AG09319 (cell line): ENCODE measurements at regions not wholly inside any gene's neighbourhood (a gene's known extent, or its start where the extent isn't known, plus 50 kb on each side); places are given as distances from the start of the nearest gene placed in this dataset.
"Not testable (repeated sequence)": the region's sequence is repeated elsewhere in the genome, so short reads cannot be mapped to it uniquely, and the experiment has no call there.

Source experiments
- DNase-seq: peaks from one replicate; pipeline ENCODE4 v3.0.0-alpha.2; 2010; ENCODE audit warnings: low read depth; ENCODE audit errors: extremely low read depth
- CTCF ChIP-seq: IDR thresholded peaks from 2 replicates; pipeline ENCODE4 v1.5.1; 2011; ENCODE audit warnings: low read depth, mild to moderate bottlenecking, inconsistent platforms, low read length, moderate library complexity

GRCh38 chr17:47066841-47067682 lies 88.0 kb upstream of the RPRML start:
- peak; percentile 80 for DNase-seq
- peak; percentile 24 for TF ChIP-seq CTCF

DNA sequence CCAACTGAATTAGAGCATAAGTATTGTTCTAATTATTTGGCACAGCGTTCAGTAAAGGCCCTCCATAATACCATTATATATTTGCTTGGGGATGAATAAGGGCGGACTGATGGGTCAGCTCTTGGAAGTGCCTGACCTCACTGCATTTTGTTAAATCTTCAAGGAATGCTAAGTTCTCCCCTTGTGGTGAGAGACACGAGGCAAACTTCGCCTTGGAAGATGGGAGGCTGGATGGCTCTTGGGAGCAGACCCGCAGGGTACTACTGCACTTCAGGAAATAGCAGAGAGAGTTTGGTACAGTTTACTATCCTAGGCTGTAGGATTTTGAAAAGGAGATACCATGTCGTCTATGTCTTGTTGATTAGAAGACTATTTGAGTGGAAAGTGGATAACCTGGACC lies 87.0 kb upstream of the RPRML start:
- TF ChIP-seq CTCF, result no peak
- no peak for DNase-seq

- no peak for TF ChIP-seq CTCF
These were observed 85.6 kb upstream of the RPRML start for GRCh38 chr17:47064684-47065083.

DNA sequence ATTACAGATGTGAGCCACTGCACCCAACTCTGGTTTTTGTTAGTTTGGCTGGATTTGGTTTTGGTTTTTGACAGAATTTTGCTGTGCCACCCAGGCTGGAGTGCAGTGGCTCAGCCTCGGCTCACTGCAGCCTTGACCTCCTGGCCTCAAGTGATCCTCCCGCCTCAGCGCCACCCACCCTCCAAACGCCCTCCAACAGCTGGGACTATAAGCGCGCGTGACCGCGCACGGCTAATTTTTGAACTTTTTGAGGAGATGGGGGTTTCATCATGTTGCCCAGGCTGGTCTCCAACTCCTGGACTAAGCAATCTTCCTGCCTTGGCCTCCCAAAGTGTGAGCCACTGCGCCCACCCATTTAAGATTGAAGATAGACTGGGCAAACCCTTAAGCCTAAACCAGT lies 84.4 kb upstream of the RPRML start:
- no peak for DNase-seq
- no peak for TF ChIP-seq CTCF

More at GRCh38 chr17:47064684-47065083, 85.6 kb upstream of the RPRML start:
- DNase-seq, result no peak

DNA sequence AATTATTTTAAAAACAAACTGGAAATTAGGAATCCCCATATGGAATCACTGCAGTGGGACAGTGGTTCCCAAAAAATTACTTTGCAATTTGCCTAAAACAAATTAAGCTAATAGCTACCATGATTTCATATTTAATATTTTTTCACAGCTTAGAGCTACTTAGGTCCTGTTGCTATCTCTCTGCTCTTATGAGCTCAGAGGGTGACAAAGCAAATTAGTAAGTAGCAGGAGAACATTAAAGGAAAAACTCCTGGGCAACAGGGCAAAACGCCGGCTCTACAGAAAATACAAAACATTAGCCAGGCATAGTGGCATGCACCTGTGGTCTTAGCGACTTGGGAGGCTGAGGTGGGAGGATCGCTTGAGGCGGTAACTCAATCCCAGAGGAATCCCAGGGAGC lies 83.8 kb upstream of the RPRML start:
- not testable (repeated sequence) for DNase-seq

- DNase-seq, result not testable (repeated sequence)
These were observed 81.0 kb upstream of the RPRML start for GRCh38 chr17:47060005-47060404.

DNA sequence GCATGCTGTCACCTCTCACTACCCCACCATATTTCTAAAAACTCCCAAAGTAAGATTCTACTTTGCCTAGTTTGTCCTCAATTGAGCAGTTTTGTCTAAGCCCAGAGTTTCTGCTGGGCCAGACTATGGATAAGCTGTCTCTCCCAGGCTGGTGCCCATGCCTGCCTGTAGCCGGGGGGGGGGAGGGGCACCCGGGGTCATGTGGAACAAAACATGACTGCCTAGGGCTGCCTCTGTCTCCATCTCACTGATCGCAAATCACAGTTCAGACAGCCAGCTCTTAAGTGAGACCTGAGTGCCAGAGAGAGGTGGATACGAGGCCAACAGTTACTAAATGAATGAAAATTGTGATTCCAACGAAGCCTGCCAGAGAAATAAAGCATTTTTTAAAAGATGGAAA lies 78.8 kb upstream of the RPRML start:
- TF ChIP-seq CTCF, result no peak
- no peak for DNase-seq

DNA sequence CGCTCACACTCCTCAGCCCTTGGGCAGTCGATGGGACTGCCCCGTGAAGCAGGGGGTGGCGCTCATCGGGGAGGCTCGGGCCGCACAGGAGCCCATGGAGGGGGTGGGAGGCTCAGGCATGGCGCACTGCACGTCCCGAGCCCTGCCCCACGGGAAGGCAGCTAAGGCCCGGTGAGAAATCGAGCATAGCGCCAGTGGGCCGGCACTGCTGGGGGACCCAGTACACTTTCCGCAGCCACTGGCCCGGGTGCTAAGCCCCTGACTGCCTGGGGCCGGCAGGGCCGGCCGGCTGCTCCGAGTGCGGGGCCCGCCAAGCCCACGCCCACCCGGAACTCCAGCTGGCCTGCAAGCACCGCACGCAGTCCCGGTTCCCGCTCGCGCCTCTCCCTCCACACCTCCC lies 78.2 kb upstream of the RPRML start:
- DNase-seq, result not testable (repeated sequence)

DNA sequence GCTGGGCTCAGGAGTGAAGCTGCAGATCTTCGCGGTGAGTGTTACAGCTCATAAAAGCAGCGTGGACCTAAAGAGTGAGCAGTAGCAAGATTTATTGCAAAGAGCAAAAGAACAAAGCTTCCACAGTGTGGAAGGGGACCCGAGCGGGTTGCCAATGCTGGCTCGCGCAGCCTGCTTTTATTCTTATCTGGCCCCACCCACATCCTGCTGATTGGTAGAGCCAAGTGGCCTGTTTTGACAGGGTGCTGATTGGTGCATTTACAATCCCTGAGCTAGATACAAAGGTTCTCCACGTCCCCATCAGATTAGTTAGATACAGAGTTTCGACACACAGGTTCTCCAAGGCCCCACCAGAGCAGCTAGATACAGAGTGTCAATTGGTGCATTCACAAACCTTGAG lies 77.6 kb upstream of the RPRML start:
- DNase-seq, result not testable (repeated sequence)
